8988T (cell line): ENCODE measurements at regions not wholly inside any gene's neighbourhood (a gene's known extent, or its start where the extent isn't known, plus 50 kb on each side); places are given as distances from the start of the nearest gene placed in this dataset.
"Not testable (repeated sequence)": the region's sequence is repeated elsewhere in the genome, so short reads cannot be mapped to it uniquely, and the experiment has no call there.

Experiments used
- DNase-seq: peaks from one replicate; pipeline ENCODE4 v3.0.0; 2011

DNA sequence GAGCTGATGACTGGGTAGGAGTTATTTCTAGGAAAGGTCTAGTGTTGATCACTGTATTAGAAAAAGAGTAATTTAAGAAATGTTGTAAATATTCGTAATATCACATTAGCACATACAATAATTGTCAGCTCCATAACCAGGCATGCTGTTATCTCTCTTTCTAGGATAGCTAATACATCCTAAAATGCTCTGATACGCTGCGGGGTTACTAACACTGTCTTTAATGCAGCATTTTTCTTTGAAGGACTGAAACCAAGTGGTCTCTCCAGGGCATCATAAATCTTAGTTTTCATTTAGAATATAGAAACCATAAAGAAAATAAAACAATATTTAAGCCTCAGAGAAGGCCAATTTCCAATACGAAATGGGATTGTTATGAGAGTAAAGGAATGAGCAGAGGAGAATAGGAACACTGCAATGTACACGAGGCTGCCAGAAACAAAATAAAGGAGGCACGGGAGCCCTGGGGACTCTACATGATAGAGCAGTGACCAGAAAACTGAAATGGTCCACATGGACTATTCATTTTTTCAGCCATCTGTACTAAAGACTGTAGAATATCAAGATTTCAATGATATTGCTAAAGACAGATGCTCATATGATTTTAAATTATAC is 1606.7 kb upstream of the AGA start:
- no peak for DNase-seq

GRCh38 chr4:179051206-179051605 is 1609.0 kb upstream of the AGA start:
- DNase-seq, result no peak

DNA sequence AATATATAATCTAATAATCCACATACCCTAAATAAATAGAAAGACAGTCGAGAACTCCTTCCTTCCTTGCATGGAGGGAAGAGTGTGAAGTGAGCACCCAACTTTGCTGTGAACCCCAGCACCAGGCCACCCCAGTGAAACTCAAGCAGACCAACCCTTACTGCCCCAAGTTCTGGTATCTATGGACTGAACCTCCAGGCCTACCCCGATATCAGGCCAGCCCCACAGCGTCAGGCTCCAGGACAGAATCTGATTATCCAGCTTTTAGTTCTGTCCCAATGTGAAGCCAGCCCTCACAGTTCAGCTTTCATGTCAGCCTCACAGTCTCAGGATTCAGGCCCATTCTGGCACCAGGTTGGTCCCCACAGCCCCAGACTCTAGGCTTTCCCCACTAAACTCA is 1617.2 kb upstream of the AGA start:
- DNase-seq, result no peak

DNA sequence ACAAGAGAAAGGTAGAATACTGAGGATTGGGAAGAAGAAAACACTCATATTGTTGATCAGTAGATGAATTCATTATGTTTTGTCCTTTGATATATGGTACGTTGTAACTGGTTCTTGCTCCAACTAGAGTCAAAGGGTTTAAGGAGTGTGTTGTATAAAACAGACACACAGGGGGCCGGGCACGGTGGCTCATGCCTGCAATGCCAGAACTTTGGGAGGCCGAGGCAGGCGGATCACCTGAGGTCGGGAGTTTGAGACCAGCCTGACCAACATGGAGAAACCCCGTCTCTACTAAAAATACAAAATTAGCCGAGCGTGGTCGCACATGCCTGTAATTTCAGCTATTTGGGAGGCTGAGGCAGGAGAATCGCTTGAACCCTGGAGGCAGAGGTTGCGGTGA is 1624.0 kb upstream of the AGA start:
- not testable (repeated sequence) for DNase-seq

- DNase-seq, result no peak
Measured at GRCh38 chr4:179071131-179071530, 1628.9 kb upstream of the AGA start.

GRCh38 chr4:179076865-179077264 is 1634.6 kb upstream of the AGA start:
- DNase-seq, result no peak

- no peak for DNase-seq
Measured at GRCh38 chr4:179095585-179096221, 1653.5 kb upstream of the AGA start.

- no peak for DNase-seq
Measured at GRCh38 chr4:179097741-179098140, 1655.5 kb upstream of the AGA start.

GRCh38 chr4:179110356-179110755 is 1668.1 kb upstream of the AGA start:
- DNase-seq, result no peak

DNA sequence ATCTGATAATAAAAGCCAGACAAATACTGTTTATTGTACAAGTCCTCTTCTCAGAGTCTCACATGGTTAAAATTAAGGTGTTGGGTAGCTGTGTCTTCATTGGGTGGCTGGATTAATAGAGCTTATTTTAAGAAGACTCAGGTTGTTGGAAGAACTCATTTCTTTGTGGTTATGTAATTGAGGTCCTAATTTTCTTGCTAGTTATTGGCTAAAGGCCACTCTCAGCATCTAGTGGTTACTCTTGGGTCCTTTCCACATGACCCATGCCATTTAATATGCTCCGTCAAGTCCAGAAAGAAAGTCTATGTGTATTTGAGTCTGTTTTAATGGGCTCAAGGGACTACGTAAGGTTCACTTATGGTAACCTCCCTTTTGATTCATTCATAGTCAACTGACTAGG is 1668.6 kb upstream of the AGA start:
- no peak for DNase-seq

GRCh38 chr4:179112441-179113170 is 1670.4 kb upstream of the AGA start:
- DNase-seq, result no peak

DNA sequence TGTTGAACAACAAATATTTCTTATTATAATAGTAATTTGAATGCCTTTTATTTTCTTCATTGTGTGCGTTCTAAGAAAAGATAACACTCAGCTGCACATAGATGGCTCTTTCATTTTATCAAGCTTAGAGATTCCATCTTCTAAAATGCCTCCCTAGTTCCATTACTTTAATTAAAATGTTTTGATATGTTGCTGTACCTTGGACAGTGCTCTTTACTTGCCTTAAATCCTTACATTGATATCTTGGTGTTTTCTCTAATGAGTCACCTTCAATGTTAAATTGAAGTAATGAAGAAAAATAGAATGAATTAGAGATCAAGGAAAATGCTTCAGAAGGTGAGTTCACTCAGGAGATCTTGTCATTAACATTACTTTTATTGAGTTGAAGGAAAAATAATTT is 1672.4 kb upstream of the AGA start:
- DNase-seq, result no peak

DNA sequence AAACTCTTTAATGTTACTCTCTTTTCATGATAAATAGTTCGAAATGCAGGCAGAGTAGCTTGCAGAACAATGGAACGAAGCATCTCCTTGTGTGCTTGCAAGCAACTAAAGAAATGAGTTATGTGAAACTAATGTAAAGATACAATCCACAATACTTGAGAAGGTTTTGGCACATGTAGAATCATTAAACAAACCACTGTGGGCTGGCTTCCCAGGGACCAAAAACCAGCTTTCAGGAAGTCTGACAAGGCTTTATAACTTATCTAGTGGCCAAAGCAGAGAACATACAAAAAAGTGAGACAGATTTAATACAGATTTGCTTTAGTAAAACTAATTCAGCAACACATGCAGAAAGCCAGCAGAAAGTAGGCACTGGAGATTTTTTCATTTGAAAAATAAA is 1673.8 kb upstream of the AGA start:
- DNase-seq, result no peak

DNA sequence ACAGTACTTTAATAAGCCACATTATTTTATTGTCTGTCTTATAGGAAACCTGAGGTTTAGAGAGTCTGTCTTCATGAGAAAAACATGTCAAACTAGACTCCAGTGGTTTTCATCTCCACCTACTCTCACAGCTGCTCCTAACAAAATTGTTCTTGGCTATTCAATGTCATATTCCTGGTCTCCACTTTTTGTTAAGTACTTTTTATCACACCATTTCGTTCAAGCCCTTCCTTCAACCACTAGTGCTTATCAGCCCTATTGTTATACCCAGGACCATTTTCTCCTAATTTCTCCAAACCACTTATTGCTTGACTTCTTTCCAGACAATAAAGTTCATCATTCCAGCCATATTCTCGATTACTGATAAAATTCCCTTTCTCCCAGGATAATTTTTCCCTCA is 1674.3 kb upstream of the AGA start:
- no peak for DNase-seq

GRCh38 chr4:179123084-179123483 is 1680.8 kb upstream of the AGA start:
- no peak for DNase-seq

DNA sequence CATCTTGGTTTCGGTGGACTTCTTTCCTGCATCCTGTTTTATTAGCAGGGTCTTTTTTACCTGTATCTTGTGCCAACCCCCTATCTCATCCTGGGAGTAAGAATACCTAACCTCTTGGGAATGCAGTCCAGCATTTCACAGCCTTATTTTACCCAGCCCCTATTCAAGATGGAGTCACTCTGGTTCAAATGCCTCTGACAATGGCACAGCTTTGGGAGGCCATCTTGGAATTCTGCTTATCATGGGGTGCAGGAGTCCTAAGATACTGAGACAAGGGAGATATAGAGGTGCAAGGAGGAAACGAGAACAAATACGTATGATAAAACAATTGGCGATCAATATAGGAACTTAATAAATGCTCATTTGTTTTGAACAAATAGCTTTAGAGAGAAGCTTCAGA is 1682.2 kb upstream of the AGA start:
- DNase-seq, result no peak

DNA sequence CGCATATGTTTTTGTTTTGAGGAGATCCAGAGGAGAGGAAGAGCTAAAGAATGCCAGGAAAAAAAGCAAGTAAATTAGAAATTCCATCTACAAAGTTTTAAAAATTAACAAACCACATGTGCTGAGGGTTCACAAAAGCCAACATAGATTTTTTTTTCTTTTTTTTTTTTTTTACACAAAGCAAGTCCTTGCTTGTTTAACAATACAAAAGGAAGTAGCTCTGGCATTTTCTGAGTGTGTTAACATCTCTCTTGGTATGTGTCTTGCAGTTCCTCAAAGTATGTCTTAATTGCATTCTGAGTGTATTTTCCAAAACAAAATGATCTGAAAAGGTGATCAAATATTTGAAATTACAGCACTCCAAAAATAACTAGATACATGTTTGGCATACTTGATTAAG is 1682.7 kb upstream of the AGA start:
- no peak for DNase-seq

DNA sequence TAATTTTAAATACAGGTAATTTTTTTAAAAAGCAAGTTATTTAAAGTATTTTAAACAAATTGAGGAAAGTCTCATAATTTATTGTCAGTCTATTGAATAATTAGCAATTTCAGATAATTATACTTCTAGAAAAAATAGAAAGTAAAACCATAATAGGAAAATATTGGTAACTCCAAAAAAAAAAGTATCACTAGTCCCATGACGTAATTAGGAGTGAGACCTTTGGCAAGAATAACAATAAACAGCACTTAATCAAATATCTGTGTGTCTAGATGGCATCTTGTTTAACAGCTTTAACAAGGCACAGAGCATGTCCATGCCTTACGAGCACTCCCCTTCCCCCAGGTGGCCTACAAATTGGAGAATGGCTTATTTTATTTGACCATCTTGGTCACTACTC is 1683.6 kb upstream of the AGA start:
- no peak for DNase-seq

GRCh38 chr4:179128299-179128698 is 1686.1 kb upstream of the AGA start:
- no peak for DNase-seq

- DNase-seq, result no peak
Measured at GRCh38 chr4:179130122-179130714, 1688.0 kb upstream of the AGA start.

DNA sequence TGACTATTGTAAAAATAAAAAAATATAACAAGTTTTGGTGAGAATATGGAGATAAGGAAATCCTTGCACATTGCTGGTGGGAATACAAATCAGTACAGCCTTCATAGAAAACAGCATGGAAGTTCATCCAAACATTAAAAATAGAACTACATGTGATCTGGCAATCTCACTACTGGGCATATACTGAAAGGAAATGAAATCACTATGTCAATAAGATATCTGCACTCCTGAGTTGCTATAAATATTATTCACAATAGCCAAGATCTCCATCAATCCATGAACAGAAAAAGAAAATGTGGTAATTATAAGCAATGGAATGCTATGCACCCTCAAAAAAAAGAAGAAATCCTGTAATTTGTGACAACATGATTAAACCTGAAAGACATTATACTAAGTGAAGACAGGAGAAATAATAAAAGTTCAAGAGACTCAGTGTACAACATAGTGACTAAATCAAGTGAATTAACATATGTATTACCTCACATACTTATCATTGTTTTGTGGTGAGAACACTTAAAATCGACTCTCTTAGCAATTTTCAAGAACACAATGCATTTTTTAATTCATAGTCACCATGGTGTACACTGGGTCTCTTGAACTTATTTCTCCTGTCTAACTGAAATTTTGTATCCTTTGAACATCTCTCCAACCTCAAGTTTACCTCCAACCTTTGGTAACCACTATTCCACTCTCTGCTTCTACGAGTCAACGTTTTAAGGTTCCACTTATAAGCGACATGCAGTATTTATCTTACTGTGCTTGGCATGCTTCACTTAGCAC is 1703.7 kb upstream of the AGA start:
- DNase-seq, result no peak

DNA sequence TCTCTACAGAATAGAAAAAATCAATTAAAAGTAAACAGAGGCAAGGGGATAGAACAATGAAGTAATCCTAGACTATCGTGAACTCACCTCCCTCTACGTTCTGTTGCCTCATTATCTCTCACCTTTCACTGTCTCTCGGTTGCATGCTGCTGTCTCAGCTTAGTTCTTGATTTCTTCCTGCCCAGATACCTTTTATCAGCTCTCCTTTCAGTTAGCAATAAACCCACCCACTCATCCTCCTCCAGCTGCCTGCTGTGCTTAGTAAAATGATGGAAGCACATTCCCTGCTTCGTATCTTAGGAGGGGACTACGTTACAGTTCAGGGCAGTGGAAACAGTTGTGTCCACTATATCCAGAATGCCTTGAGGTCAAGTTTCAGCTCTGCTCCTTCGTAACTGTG is 1709.5 kb upstream of the AGA start:
- no peak for DNase-seq

DNA sequence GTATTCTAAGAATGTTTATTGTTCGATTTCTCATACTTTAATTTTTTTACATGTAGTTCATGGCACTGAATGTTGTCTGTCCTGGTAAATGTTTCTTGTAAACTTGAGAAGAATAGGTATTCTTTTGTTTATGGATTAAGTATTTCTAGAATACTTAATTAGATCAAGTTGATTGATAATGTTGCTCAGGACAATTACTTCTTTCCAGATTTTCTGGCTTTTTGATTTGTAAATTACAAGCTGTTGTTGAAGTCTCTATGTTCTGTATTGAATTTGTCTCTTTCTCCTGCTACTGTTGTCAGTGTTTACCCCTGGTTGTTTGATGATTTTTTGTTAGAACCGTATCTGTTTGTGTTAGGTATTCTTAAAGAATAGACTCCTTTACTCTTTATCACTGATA is 1720.9 kb upstream of the AGA start:
- DNase-seq, result no peak
